ENCODE measurements at regions not wholly inside any gene's neighbourhood (a gene's known extent, or its start where the extent isn't known, plus 50 kb on each side); places are given as distances from the start of the nearest gene placed in this dataset.

- H3K4me3 Mint-ChIP-seq (ENCODE audit: unreplicated experiment) = no peak overlapping the region
- DNase-seq = no peak
- H3K27me3 Mint-ChIP-seq (ENCODE audit: unreplicated experiment) = no peaks in the 10 kb centered on the region
- no peaks in the 10 kb centered on the region for H3K9me3 Mint-ChIP-seq (ENCODE audit: unreplicated experiment)
- H3K27ac Mint-ChIP-seq (ENCODE audit: unreplicated experiment) = no peak overlapping the region
- H3K4me1 Mint-ChIP-seq (ENCODE audit: low read depth, unreplicated experiment) = no peaks in the 10 kb centered on the region
- no peaks in the 10 kb centered on the region for H3K36me3 Mint-ChIP-seq (ENCODE audit: unreplicated experiment)
- TF ChIP-seq, protein P1, sequence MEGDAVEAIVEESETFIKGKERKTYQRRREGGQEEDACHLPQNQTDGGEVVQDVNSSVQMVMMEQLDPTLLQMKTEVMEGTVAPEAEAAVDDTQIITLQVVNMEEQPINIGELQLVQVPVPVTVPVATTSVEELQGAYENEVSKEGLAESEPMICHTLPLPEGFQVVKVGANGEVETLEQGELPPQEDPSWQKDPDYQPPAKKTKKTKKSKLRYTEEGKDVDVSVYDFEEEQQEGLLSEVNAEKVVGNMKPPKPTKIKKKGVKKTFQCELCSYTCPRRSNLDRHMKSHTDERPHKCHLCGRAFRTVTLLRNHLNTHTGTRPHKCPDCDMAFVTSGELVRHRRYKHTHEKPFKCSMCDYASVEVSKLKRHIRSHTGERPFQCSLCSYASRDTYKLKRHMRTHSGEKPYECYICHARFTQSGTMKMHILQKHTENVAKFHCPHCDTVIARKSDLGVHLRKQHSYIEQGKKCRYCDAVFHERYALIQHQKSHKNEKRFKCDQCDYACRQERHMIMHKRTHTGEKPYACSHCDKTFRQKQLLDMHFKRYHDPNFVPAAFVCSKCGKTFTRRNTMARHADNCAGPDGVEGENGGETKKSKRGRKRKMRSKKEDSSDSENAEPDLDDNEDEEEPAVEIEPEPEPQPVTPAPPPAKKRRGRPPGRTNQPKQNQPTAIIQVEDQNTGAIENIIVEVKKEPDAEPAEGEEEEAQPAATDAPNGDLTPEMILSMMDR (IDR thresholded peaks at IDR 0.05; ENCODE audit: partially characterized antibody, unreplicated experiment) = no peak
Observed at GRCh38 chr6:91317247-91317835, 730.5 kb upstream of the MAP3K7 start.

DNA sequence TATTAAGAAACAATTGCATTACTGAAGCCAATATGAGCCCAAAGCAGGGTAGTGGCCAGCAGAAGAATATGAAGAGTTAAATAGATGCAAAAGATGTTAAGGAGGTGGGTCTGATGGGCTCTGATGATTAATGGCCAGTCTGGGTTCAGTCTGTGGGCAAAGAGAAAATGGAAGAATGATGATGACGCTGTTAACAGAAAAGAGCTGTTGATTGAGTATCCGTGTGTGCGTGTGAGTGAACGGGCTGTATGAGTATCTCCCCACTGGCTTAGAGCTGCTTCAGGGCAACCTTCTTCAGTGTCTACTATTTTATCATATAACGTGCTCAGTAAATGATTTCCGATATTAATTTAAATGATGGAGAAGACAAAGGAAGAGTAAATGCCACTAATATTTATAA, 723.3 kb upstream of the MAP3K7 start:
- Mint-ChIP-seq H3K36me3 (ENCODE audit: unreplicated experiment) (no peaks in the 10 kb centered on the region), H3K4me1 (ENCODE audit: low read depth, unreplicated experiment) (no peaks in the 10 kb centered on the region), H3K4me3 (ENCODE audit: unreplicated experiment) (no peak overlapping the region), H3K27me3 (ENCODE audit: unreplicated experiment) (no peaks in the 10 kb centered on the region), H3K9me3 (ENCODE audit: unreplicated experiment) (no peaks in the 10 kb centered on the region), H3K27ac (ENCODE audit: unreplicated experiment) (no peak overlapping the region)
- TF ChIP-seq, protein P1 (IDR thresholded peaks at IDR 0.05; ENCODE audit: partially characterized antibody, unreplicated experiment) = no peak
- DNase-seq = no peak

- Mint-ChIP-seq H3K27me3 (ENCODE audit: unreplicated experiment) (no peaks in the 10 kb centered on the region), H3K4me3 (ENCODE audit: unreplicated experiment) (no peak overlapping the region), H3K9me3 (ENCODE audit: unreplicated experiment) (no peaks in the 10 kb centered on the region), H3K27ac (ENCODE audit: unreplicated experiment) (no peak overlapping the region), H3K4me1 (ENCODE audit: low read depth, unreplicated experiment) (no peaks in the 10 kb centered on the region), H3K36me3 (ENCODE audit: unreplicated experiment) (no peaks in the 10 kb centered on the region)
- TF ChIP-seq, protein P1 (IDR thresholded peaks at IDR 0.05; ENCODE audit: partially characterized antibody, unreplicated experiment) = no peak
- DNase-seq = no peak
Observed at GRCh38 chr6:91305755-91306154, 718.9 kb upstream of the MAP3K7 start.

- Mint-ChIP-seq H3K4me3 (ENCODE audit: unreplicated experiment) (no peak overlapping the region), H3K9me3 (ENCODE audit: unreplicated experiment) (no peaks in the 10 kb centered on the region), H3K27ac (ENCODE audit: unreplicated experiment) (no peak overlapping the region), H3K4me1 (ENCODE audit: low read depth, unreplicated experiment) (no peaks in the 10 kb centered on the region), H3K36me3 (ENCODE audit: unreplicated experiment) (no peaks in the 10 kb centered on the region), H3K27me3 (ENCODE audit: unreplicated experiment) (no peaks in the 10 kb centered on the region)
- TF ChIP-seq, protein P1 (IDR thresholded peaks at IDR 0.05; ENCODE audit: partially characterized antibody, unreplicated experiment) = no peak
- DNase-seq = no peak
Observed at GRCh38 chr6:91304521-91304920, 717.6 kb upstream of the MAP3K7 start.

- Mint-ChIP-seq H3K4me3 (ENCODE audit: unreplicated experiment) (no peak overlapping the region), H3K27me3 (ENCODE audit: unreplicated experiment) (no peaks in the 10 kb centered on the region), H3K9me3 (ENCODE audit: unreplicated experiment) (no peaks in the 10 kb centered on the region), H3K4me1 (ENCODE audit: low read depth, unreplicated experiment) (no peaks in the 10 kb centered on the region), H3K36me3 (ENCODE audit: unreplicated experiment) (no peaks in the 10 kb centered on the region), H3K27ac (ENCODE audit: unreplicated experiment) (no peak overlapping the region)
- TF ChIP-seq, protein P1 (IDR thresholded peaks at IDR 0.05; ENCODE audit: partially characterized antibody, unreplicated experiment) = no peak
- DNase-seq = no peak
Observed at GRCh38 chr6:91303326-91303725, 716.5 kb upstream of the MAP3K7 start.

All from glutamatergic neuron (in vitro differentiated cells).